Fibroblast of the aortic adventitia (primary cell): ENCODE measurements at regions not wholly inside any gene's neighbourhood (a gene's known extent, or its start where the extent isn't known, plus 50 kb on each side); places are given as distances from the start of the nearest gene placed in this dataset.

Source experiments
- DNase-seq: peaks from one replicate; pipeline ENCODE4 v3.0.0-alpha.2; 2010; ENCODE audit warnings: low read depth
- H3K4me3 ChIP-seq: 2 replicates; pipeline ENCODE4 v1.5.1; 2011; ENCODE audit warnings: low read depth, mild to moderate bottlenecking, control low read depth, low read length, moderate library complexity
- CTCF ChIP-seq: IDR thresholded peaks from 2 replicates; pipeline ENCODE4 v1.5.1; 2011; ENCODE audit warnings: mild to moderate bottlenecking, low read length, control low read depth, inconsistent platforms; ENCODE audit not compliant: insufficient read depth

DNA sequence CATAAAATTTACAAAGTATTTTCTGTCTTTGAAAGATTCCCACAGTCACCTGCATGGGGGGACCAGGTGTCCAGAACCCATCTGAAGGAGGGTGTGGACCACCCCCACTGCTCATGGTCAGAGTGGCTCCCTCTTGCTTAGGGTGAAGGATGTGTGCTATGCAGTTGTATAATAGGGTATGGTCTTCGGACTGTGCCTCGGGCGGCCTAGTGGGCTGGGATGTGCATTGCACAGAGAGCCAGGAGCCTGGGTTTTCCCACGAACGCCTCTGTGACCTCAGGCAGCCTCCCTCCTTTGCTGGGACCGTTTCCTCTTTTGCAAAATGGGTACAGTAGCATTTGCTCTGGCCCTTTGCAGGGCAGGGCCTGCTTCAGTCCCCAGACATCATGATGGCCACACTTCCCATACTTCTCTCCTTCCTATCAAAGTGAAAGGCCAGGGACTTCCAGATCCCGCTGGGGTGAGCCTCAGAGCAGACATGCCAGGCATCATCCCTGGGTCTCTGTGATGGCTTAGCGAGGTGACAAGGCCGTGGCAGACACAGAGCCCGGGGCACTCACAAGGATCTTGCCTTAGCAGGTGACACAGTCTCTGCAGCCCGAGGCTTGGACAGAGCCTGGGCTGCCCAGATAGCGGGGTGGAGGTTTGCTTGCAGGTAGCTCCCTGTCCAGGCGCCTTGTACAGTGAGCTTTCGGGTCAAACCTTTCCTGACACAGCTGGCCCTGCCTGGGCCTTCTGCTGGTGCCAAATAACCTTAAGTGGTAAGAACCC lies 59.4 kb upstream of the ZNF536 start:
- H3K4me3 ChIP-seq = no peak overlapping the region
- no peak for TF ChIP-seq CTCF
- no peak for DNase-seq

DNA sequence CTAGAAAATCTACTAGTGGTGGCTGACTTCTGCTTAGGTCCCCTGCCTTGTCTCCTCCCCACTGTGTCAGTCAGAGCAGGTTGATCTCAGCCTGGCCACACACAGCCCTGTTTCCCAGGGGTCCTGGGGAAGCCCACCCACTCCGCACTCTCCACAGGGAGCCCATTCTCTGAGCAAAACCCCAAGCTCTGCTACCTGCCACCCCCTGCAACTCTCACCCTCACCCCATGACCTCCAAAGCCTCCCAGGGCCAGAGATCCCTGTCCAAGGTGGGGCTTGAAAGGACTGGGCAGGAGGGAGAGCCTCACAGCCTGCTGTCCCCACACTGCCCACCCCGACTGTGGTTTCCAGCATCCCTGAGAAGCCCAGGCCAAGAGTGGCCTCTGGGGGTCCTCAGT lies 58.8 kb upstream of the ZNF536 start:
- no peak overlapping the region for H3K4me3 ChIP-seq
- TF ChIP-seq CTCF = no peak

DNA sequence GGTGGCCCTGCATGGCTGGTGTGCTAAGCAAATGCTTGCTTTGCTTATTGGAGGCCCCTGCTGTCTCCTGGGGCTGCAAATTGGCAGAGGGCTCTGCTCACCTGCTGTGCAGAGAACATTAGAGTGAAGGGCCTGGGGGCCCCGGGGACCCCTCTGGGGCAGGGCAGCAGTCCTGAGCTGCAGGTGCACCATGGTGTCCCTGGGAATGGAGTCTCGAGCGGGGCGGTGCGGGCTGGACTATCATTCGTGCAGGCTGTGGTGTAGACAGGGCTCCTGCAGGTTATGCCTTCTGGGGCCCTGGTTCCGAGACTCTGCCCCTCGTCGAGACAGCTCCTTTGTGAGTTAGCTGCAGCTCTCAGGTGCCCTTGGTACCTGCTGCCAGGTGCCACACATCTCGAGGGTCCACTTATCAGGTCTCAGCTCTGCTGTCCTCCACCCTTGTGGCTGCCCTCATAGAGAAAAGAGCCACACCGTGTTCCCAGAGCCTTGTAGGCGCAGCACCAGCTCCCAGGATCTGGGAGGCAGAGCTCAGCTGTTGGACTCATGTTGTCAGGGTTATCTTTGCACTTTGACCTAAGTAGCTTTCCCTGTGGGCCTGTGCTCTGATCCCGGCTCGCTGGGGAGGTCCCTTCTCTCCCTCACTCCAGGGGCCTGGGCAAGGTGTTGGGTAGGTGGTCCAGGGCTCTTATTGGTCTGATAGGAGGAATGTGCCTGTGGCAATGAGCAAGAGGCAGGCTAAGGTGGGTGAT lies 58.0 kb upstream of the ZNF536 start:
- no peak overlapping the region for H3K4me3 ChIP-seq
- DNase-seq = no peak
- TF ChIP-seq CTCF = no peak

More for the DNA sequence above, 58.8 kb upstream of the ZNF536 start:
- no peak for DNase-seq

- no peak overlapping the region for H3K4me3 ChIP-seq
- DNase-seq = no peak
- TF ChIP-seq CTCF = no peak
These were observed 57.4 kb upstream of the ZNF536 start for GRCh38 chr19:30314805-30315155.

GRCh38 chr19:30315159-30315558 lies 57.0 kb upstream of the ZNF536 start:
- TF ChIP-seq CTCF = no peak

GRCh38 chr19:30316000-30316491 lies 56.1 kb upstream of the ZNF536 start:
- no peak for TF ChIP-seq CTCF

More at GRCh38 chr19:30315159-30315558, 57.0 kb upstream of the ZNF536 start:
- DNase-seq = no peak
- H3K4me3 ChIP-seq = no peak overlapping the region

More at GRCh38 chr19:30316000-30316491, 56.1 kb upstream of the ZNF536 start:
- no peak overlapping the region for H3K4me3 ChIP-seq
- DNase-seq = no peak
